Activated gamma-delta T cell treated with Interleukin-2 at 50 U/mL for 16 hours (primary cell): ENCODE measurements at regions not wholly inside any gene's neighbourhood (a gene's known extent, or its start where the extent isn't known, plus 50 kb on each side); places are given as distances from the start of the nearest gene placed in this dataset.
"Not testable (repeated sequence)": the region's sequence is repeated elsewhere in the genome, so short reads cannot be mapped to it uniquely, and the experiment has no call there.

Source experiments
- DNase-seq: peaks from one replicate; pipeline ENCODE4 v3.0.0-alpha.2; 2020

DNA sequence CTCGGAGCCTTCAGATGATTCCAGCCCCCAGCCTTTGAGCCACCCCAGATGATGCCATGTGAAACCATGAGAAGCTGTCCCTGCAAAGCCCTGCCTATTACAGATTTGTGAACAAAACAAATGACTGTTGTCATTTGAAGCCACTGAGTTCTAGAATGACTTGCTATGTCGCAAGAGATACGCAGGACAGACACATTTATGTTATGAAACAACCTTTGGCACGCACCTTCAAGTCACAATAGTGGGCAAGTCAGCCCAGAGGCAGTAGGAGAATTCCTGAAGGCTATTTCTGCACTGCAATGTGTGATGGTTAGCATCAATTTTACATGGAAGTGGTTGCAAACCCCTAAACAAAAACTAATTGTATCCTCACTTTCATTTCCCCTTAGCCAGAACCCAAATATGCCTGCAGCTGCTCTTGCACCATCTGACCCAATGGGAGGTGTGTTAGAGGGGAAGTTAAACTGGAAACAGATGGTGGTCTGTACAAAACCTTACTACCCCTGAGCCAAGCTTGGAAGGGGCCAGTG lies 174.4 kb upstream of the ATP6AP2 start:
- DNase-seq: no peak

DNA sequence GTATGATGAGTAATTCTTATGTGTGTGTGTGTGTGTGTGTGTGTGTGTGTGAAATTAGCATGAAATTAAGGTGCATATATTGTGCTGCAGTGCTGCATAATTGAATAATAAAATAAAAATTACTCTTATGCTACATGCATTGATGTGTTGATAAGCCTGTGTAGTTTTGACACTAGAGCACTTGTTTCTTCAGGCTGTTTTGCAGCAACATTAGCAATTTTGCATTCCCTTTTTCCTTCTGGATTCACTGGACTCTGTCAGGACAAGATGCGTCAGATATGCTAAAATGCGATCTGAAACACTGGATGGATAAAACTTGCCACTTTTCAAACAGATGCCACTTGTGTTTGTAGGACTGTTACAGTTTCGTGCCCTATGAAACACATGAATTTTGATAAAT lies 175.4 kb upstream of the ATP6AP2 start:
- DNase-seq: no peak

DNA sequence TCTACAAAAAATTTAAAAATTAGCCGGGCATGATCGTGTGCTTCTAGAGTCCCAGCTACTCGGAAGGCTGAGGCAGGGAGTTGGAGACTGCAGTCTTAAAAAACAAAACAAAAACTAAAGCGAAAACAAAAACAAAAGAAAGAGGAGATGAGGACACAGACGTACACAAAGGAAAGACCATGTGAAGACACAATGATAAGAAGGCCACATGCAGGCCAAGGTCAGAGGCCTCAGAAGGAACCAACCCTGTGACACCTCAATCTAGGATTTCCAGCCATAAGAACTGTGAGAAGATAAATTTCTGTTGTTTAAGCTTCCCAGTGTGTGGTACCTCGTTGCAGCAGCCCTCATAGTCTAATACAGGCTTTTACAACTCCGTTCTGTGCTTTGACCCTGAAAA lies 177.0 kb upstream of the ATP6AP2 start:
- no peak for DNase-seq

DNA sequence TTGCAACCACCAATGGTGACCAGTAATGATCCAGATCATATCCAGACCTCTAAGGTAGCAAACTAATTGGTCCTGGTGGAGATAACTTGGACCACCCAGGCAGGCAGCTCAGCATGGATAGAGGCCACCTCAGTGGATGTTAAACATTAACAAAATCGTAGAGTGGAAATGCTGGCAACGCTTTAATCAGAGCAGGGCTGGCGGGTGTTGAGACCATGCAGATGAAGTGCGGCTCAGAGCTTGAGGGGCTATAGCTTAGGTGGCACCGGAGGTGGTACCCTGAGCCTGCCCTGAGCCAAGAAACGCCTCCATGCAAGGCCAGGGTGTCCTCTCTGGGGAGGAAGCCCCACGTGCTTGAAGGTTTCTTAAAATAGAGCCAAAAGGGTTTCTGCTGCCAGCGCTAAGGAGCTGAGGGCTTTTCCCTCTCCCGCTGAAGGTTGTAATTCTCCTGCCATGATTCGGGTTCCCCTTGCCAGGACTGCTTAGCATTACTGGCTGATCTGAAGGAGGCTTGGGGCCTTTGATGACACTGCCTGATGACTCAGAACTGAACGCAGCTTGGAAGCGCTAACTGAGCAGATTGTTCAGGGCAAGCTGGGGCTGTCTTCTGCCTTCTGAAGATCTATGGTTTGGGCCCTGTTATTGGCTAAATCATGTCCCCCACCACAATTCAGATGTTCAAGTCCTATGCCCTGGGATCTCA lies 177.8 kb upstream of the ATP6AP2 start:
- DNase-seq: no peak

DNA sequence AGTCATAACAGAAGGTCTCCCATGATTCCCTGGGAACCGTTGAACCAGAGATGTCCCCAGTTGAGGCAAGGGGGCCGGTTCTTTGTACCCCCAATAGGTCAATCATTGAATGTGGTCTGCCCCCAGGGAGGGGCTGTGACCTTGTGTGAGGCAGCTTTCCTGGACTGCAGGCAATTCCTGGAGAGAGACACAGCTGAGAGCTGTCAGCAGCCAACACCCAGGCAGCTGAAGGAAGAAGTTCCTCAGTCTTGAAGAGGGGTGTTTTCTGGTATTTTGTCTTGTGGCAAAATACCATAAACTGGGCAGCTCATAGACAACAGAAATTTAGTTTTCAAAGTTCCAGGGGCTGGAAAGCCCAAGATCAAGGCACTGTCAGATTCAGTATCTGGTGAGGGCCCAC lies 185.7 kb upstream of the ATP6AP2 start:
- DNase-seq: no peak

DNA sequence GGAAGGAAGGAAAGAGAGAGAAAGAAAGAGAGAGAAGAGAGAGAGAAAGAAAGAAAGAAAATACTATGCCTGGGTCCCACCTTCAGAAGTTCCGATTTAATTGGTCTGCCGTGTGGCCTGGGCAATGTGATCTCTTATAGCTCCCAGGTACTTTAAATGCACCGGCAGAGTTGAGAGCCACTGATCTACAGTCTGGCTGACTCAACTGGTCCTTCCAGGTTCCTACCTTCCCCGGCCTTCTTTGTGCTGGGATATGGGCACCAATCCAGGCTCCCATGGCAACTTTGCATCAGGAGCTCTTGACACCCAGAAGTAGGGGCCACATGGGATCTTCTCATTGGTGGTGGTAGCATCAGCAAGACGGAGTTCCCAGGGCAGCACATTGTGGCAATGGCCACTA lies 186.5 kb upstream of the ATP6AP2 start:
- DNase-seq: no peak

DNA sequence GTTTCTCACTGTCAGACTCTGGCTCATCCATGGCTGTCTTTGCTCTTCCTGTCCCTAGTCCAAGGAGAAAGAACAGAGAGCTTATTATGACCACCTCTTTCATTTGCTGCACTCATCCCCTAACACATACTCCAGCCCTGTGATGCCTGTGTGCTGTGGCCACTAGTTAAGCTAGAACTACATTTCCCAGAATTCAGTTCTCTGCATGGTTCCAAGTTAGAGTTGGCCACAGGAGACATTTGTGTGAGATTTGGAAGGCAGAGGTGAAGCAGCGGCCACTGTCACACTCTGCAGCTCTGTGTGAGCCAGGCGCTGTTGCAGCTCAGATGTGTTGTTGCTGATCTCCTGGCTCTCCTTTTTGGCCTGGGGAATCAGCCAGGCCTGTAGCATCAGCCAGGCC lies 188.2 kb upstream of the ATP6AP2 start:
- DNase-seq: no peak

DNA sequence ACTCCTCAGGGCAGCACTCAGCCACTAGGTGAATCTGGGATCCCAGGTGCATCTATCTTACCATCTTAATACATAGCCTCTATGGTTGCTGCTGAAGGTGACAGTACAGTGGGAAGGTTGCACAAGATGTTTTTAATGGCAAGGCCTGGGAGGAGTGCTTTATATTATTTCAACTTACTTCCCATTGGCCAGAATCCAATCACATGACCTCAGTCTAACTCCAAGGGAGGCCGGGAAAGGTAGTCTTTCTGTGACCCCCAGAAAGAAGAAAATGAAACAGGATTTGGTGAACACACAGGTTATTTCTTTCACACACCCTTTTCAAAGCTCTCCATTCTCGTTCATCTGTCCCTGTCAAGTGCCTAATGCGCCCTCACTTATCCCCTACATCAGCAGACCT lies 189.1 kb upstream of the ATP6AP2 start:
- no peak for DNase-seq

DNA sequence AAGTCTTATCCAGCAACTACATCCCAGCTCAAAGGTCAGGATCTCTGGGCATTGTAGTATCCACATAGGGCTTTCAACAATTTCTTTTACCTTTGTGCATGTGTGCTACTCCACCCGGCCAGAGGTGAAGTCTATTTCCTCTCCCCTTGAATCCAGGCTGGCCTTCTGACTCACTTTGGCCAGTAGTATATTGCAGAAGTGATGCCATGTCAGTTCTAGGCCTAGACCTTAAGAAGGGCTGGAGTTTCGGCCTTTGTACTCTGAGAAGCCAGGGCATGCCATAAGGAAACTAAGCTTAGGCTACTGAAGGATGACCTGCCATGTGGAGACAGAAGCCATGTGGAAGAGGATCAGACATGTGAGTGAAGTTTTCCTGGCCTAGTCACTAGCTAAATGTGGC lies 191.2 kb upstream of the ATP6AP2 start:
- no peak for DNase-seq

DNA sequence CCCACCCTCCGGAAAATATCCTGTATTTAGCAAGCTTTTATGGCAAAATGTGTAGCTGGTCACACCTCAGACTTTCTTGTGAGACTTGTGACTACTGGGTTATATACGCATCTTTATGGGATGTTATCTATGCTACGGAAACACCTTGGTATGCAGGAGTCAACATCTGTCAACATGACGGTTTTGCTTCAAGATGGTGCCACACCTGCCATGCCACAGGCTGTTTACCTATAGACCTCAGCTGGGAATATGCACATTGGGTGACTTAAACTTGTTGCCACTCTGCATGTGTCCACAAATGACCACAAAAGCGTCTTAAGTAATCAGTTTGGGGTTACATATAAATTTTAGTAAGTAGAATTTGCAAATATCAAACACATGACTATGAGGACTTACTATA lies 192.3 kb upstream of the ATP6AP2 start:
- no peak for DNase-seq

DNA sequence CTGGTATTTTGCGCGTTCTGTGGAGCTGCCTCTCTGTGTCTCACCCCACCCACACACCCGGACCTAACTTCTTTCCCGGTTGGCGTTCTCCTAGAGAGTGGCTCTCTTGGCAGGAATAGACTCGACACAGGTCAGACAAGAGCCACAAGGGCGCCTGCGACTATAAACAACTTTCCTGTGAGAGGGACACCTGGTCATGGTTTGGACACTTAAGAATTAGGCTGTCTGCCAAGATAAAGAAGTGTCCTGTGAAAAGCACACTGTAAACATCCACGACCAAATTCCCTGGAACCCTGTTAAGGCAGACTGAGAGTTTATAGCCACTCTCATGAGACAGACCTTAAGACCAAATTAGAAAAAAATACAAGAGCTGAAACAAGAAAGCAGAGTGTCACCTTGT lies 192.9 kb upstream of the ATP6AP2 start:
- DNase-seq: not testable (repeated sequence)

DNA sequence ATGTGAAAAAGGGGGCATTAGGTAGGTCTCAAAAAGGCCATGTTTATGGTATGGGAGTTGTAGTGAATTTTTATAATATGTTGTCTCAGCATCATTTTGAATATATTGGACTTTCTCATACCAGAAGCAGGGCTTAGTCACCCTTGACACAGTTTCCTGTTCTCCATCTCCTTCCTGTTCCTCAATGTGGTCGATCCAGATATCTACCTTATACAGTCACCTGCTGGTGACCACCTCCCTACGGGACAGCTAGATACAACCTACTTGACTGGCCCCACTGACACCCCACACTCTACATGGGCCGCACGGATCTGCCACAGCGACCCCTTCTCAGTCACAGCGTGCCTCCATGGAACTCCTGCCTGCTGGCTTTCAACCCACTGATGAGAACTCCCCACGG lies 193.5 kb upstream of the ATP6AP2 start:
- DNase-seq: not testable (repeated sequence)

DNA sequence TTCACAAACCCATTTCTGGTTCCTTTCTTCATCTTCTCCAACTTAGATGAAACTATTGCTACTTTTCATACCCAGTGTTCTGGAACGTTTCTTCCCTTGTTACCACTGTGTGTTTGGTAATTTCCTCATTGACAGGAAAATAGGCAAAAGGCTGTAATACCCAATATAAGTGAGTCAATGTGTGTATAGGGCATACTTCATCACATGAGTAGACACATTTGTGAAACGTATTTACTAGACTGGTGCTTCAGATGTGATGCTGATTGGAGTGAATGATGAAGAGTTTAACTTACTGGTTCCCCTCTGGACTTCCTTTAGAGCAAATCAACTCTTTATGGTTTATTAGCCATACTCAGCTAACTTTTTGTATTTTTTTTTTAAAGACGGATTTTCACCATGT lies 195.1 kb upstream of the ATP6AP2 start:
- no peak for DNase-seq

DNA sequence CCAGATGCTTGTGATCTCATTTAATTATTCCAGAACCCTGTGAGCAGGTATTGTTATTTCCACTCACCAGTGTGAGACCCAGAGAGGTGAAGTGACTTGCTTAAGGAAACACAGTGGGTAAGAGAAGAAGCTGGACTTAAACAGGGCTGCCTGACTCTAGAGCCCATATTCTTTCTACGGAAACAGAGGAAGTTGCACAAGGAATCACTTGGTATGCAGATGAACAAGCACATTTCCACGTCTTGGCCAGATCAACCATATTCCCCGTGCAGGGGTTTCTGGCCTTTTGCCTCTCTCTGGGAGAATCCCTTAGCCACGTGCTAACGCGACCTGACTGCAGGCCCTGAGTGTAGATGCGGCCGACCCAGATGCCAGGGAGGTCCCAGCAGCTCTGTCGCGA lies 195.5 kb upstream of the ATP6AP2 start:
- no peak for DNase-seq

DNA sequence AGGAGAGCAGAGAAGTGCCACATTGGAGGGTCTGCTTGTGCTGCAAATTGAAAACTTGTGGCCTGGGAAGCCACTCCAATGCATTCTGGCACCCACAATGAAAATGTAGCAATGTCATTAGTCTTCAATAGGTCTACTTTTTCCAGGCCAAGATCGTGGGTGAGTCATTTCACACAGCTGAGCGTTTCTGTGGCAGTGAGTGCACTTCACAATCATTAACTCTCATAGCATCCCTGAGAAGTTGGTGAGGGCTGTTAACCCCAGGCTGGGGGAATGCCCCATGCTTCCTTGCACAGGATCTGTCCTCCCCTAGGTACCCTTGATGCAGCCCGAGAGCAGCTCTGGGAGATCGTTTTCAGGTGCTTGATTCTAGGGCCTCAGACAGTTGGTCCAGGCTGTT lies 196.8 kb upstream of the ATP6AP2 start:
- no peak for DNase-seq

DNA sequence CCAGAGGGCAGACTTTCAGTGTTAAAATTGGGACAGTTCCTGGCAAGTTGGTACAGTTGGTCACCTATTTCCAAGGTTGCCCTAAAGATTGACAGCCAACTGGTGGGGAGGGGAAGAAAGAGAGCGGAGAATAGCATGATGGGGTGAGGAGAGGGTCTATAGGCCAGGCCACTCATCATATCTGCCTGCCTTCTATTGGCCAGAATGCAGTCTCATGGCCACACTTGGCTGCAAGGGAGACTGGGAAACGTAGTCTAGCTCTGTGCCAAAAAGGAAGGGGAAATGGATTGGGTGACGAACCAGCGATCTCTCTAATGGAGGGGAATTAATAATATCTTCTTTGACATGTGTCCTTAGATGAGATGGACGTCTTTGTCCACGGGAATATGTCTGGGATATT lies 197.4 kb upstream of the ATP6AP2 start:
- DNase-seq: no peak

DNA sequence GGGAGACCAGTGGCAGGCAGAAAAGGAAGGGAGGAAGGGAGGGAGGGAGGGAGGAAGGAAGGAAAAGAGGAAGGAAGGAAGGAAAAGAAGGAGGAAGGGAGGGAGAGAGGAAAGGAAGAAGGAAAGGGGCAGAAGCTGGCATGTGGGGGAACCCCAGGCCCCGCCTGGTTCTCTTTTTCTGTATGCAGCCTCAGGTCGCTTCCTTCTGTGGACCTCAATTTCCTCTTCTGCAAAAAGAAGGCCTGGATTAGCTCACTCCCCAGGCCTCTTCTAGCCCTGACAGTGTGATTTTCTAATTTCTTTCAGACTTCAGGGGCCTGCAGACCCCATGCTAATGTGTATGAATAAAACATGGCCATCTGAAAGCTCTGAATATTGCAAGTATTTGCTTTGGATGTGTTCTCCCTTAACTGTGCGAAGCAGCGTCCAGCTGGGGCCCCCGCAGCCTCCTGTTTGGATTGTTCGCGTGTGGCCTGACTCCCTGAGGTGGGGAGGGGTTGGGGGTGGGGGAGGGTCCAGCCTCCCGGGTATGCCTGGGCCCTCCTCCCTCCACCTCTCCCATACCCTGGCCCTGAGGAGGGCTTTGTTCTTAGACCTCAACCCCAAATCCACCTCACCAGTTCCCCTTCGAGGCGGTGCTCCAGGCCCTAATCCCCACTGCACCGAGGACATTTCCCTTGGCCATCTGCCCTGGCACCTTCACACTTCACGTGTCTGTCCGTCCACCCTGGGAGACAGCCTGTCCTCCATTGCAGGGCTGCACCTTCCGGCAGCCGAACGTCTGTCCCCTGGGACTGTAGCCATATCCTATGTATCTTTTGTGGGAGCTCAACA lies 199.9 kb upstream of the ATP6AP2 start:
- no peak for DNase-seq

DNA sequence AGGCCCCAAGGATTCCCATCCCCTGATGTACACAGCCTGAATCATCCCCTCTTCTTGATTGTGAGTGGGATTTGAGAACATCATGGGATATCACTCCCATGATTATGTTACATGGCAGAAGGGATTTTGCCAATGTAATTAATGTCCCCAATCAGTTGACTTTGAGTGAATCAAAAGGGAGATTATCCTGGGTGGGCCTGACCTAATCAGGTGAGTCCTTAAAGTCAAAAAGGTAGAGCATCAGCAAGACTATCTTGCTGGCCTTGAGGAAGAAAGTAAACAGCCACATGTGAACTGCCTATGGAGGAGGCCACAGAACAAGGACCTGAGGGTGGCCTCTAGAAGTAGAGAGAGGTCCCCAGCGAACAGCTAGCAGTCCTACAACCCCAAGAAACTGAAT lies 203.1 kb upstream of the ATP6AP2 start:
- no peak for DNase-seq

DNA sequence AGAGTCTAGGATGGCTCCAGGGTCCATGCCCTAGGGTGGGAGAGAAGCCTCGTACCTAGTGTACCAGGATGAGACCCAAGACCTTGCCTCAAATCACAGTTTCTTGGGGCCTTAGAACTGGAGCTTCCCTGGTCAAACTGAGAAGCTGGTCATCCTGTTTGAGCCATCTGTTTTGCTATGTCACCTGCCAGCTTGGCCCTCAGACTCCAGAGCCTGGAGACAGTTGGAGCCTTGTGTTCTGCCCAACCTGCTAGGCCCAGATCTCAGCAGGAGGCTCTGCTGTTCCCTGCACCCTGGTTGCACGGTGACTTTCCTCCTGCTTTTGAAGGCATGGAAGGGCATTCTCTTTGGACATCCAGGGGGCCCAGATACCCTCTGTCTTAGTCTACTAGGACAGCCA lies 206.3 kb upstream of the ATP6AP2 start:
- DNase-seq: no peak

DNA sequence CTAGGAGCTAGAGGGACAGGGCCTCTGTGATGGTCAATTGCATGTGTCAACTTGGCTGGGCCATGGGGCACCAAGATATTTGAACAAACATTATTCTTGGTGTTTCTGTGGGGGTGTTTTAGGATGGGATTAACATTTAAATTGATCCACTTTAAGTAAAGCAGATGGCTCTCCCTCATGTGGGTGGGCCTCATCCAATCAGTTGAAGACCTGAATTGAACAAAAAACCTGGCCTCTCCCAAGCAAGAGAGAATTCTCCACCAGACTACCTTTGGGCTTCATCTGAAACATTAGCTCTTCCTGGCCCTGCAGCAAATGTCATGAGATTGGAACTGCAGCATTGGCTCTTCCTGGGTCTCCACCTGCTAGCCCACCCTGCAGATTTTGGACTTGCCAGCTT lies 207.1 kb upstream of the ATP6AP2 start:
- no peak for DNase-seq

DNA sequence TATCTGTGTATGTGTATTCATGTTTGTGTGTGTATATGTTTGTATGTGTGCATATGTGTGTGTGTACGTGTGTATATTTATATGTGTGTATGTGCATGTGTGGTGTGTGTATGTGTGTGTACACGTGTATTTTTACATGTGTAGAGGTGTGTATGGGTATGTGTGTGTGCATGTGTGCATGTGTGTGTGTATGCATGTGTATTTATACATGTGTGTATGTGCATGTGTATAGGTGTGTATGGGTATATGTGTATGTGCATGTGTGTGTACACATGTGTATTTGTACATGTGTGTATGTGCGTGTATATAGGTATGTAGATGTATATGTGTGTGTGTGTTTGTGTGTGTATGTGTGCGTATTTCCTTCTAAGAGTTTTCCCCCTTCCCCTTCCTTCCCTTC lies 207.7 kb upstream of the ATP6AP2 start:
- DNase-seq: no peak

DNA sequence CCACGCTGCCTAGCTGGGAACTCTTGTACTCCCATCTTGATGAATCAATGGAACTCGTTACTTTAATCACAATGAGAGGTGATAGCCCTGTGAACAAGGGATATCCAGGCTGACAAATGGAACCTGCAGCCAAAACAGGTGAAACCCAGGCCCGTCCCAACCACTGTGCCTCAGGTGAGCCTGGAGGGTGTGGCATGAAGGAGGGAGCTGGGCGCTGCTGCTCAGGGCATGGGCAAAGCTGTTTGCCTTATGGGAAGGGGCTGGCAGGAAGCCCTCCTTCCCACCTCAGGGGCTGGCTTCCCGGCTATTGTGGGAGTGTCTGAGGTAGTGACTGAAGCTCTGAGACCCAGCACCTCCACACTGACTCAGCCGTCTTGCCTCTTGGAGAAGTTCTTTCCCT lies 209.4 kb upstream of the ATP6AP2 start:
- DNase-seq: no peak

DNA sequence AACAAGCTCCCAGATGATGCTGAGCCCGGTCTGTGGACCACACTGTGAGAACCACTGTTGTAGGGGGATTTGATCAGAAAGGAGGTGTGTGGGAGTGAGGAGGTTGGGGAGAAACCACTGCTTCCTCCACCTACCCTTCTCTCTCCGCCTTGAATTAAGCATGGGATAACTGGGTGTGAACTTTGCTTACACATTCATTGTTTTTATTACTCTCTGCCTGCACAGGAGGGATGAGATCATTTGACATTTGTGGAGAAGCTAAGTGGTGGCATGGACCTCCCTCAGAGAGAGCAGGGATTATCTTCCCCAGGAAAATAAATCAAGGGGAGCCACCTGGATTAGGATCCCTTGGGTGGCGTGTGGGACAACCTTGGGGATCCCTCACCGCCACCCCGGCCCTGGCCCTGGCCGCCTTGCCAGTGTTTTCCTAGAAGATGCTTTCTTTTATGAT lies 212.1 kb upstream of the ATP6AP2 start:
- no peak for DNase-seq

DNA sequence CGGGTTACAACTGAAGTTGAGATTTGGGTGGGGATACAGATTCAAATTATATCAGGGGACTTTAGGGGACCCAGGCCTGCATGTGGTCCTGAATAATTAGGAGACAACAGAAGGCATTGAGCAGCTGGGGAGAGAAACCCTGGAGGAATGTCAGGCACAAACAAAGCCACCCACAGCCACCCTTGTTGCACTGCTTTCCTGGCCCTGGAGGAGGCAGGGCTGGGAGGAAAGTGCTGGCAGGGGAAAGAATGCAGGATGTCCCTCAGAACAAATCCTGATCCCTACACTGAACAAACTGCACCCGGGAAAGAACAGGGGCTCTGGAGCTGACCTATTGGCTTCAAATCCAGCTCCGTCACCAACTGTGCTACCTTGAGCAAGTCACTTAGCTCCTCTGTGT lies 214.1 kb upstream of the ATP6AP2 start:
- DNase-seq: no peak
